GM06990 (cell line): ENCODE measurements at regions not wholly inside any gene's neighbourhood (a gene's known extent, or its start where the extent isn't known, plus 50 kb on each side); places are given as distances from the start of the nearest gene placed in this dataset.

Source experiments
- DNase-seq: peaks from one replicate; pipeline ENCODE4 v3.0.0-alpha.2; 2011; ENCODE audit not compliant: insufficient read length; ENCODE audit errors: extremely low read depth
- H3K27me3 ChIP-seq: replicated peaks from 2 replicates; pipeline ENCODE4 v1.6.0; 2011; ENCODE audit warnings: low read length; ENCODE audit not compliant: control insufficient read depth, insufficient read depth
- H3K36me3 ChIP-seq: 2 replicates; pipeline ENCODE4 v1.5.1; 2011; ENCODE audit warnings: low read length; ENCODE audit not compliant: control insufficient read depth, insufficient read depth
- H3K4me3 ChIP-seq: replicated peaks from 2 replicates; pipeline ENCODE4 v1.5.1; 2011; ENCODE audit warnings: low read depth, mild to moderate bottlenecking, control low read depth, low read length
- CTCF ChIP-seq: IDR thresholded peaks from 2 replicates; pipeline ENCODE4 v1.5.1; 2011; ENCODE audit warnings: low read length, control low read depth, mild to moderate bottlenecking, inconsistent platforms; ENCODE audit not compliant: insufficient read depth, poor library complexity, severe bottlenecking

- TF ChIP-seq CTCF, result no peak
Observed at GRCh38 chr3:153350420-153350819, 188.4 kb downstream of the RAP2B start.

DNA sequence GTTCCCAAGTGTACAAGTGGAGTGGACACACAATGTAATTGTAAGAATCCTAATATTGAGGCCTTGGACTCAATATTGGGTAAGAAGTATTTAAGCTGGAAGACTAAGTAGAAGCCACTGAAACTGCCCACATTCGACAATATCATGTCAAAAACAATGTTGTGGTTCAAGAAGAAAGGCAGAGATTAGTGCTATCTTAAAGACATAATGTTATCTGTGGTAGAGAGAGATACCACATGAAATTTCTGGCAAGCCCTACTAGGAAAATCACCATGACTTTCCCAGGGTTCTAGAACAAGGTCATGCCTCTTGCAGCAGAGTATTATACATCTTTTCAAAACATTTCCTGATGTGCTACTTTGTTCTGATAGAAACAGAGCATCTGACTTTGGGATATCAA is 192.6 kb downstream of the RAP2B start:
- Histone ChIP-seq H3K4me3 (no peak overlapping the region), H3K36me3 (no peaks in the 10 kb centered on the region), H3K27me3 (no peaks in the 10 kb centered on the region; the same call in 1 of the 2 replicates)
- DNase-seq, result no peak
- TF ChIP-seq CTCF, result no peak

More at GRCh38 chr3:153350420-153350819, 188.4 kb downstream of the RAP2B start:
- no peak for DNase-seq
- Histone ChIP-seq H3K27me3 (no peaks in the 10 kb centered on the region; the same call in 1 of the 2 replicates), H3K36me3 (no peaks in the 10 kb centered on the region), H3K4me3 (no peak overlapping the region)

GRCh38 chr3:153355559-153355958 is 193.5 kb downstream of the RAP2B start:
- TF ChIP-seq CTCF, result no peak
- DNase-seq, result no peak
- Histone ChIP-seq H3K36me3 (no peaks in the 10 kb centered on the region), H3K27me3 (no peaks in the 10 kb centered on the region; the same call in 1 of the 2 replicates), H3K4me3 (no peak overlapping the region)

- TF ChIP-seq CTCF, result no peak
- DNase-seq, result no peak
- no peaks in the 10 kb centered on the region; the same call in 1 of the 2 replicates for H3K27me3 ChIP-seq
- no peak overlapping the region for H3K4me3 ChIP-seq
- no peaks in the 10 kb centered on the region for H3K36me3 ChIP-seq
Observed at GRCh38 chr3:153356908-153357307, 194.9 kb downstream of the RAP2B start.

GRCh38 chr3:153357436-153357835 is 195.4 kb downstream of the RAP2B start:
- TF ChIP-seq CTCF, result no peak
- DNase-seq, result no peak
- Histone ChIP-seq H3K27me3 (no peaks in the 10 kb centered on the region; the same call in 1 of the 2 replicates), H3K36me3 (no peaks in the 10 kb centered on the region), H3K4me3 (no peak overlapping the region)
